Muscle of leg (tissue), 3 donors: ENCODE measurements at regions not wholly inside any gene's neighbourhood (a gene's known extent, or its start where the extent isn't known, plus 50 kb on each side); places are given as distances from the start of the nearest gene placed in this dataset.

Experiments
- DNase-seq: peaks from one replicate; pipeline ENCODE4 v3.0.0; 2013
- H3K27ac ChIP-seq: one replicate; pipeline ENCODE4 v1.5.1; 2013; ENCODE audit warnings: mild to moderate bottlenecking, low read length, control low read depth
- H3K27me3 ChIP-seq: one replicate; pipeline ENCODE4 v1.6.1; 2013; ENCODE audit warnings: low read length; ENCODE audit not compliant: control insufficient read depth, insufficient read depth
- H3K36me3 ChIP-seq: one replicate; pipeline ENCODE4 v1.6.1; 2013; ENCODE audit warnings: low read length; ENCODE audit not compliant: control insufficient read depth, insufficient read depth
- H3K4me1 ChIP-seq: one replicate; pipeline ENCODE4 v1.6.1; 2013; ENCODE audit warnings: low read length; ENCODE audit not compliant: control insufficient read depth, insufficient read depth
- H3K4me3 ChIP-seq: one replicate; pipeline ENCODE4 v1.5.1; 2013; ENCODE audit warnings: low read length, control low read depth
- H3K9me3 ChIP-seq: replicated peaks from 2 replicates; pipeline ENCODE4 v1.6.1; 2013; ENCODE audit warnings: low read depth, low read length; ENCODE audit not compliant: control insufficient read depth
- WGBS: methylation state at CpG from one replicate; pipeline ENCODE4 v1.1.5; 2013; ENCODE audit warnings: missing lambda C conversion rate; ENCODE audit not compliant: insufficient coverage; 5-methylcytosine and 5-hydroxymethylcytosine counted together

GRCh38 chr5:88940713-88941112, 57.7 kb upstream of the MEF2C start:
- H3K27ac ChIP-seq, result no peak overlapping the region
- WGBS, result no CpG with 5 or more reads among the region's 1 CpG
- H3K4me1 ChIP-seq, result peaks cover 18% of the 10 kb centered on the region

GRCh38 chr5:88939300-88939699, 56.3 kb upstream of the MEF2C start:
- H3K27me3 ChIP-seq, result no peaks in the 10 kb centered on the region
- no peaks in the 10 kb centered on the region for H3K36me3 ChIP-seq
- H3K9me3 ChIP-seq, result no peaks in the 10 kb centered on the region
- no peak overlapping the region for H3K4me3 ChIP-seq
- DNase-seq, result no peak
- H3K27ac ChIP-seq, result no peak overlapping the region
- WGBS, result no CpG with 5 or more reads among the region's 2 CpGs
- H3K4me1 ChIP-seq, result peaks cover 10% of the 10 kb centered on the region

More at GRCh38 chr5:88940713-88941112, 57.7 kb upstream of the MEF2C start:
- no peaks in the 10 kb centered on the region for H3K27me3 ChIP-seq
- H3K9me3 ChIP-seq, result no peaks in the 10 kb centered on the region
- DNase-seq, result no peak
- no peaks in the 10 kb centered on the region for H3K36me3 ChIP-seq
- no peak overlapping the region for H3K4me3 ChIP-seq

DNA sequence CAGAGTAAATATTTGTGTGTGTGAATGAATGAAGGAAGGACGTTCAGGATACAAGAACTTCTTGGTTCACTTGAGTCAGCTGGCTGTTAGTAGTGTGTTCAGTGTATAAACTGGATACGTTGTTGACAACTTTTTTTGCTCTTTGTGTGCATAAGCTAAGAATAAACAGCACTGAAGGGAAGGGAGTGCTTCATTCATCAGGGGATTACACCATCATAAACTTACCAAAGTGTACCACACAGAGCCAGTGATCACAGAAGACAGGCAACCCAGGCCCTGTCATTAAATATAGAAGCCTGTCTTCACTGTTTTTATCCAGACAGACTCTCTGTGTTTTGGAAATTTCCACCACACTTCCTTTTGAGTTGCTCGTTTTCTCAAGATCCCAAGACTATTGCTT, 55.5 kb upstream of the MEF2C start:
- no peaks in the 10 kb centered on the region for H3K36me3 ChIP-seq
- H3K27me3 ChIP-seq, result no peaks in the 10 kb centered on the region
- WGBS, result 44% methylated on average over 2 of the region's 3 CpGs
- H3K4me3 ChIP-seq, result no peak overlapping the region
- peaks cover 9% of the 10 kb centered on the region for H3K4me1 ChIP-seq
- H3K27ac ChIP-seq, result peak overlapping the region; percentile 23
- H3K9me3 ChIP-seq, result no peaks in the 10 kb centered on the region
- DNase-seq, result no peak

DNA sequence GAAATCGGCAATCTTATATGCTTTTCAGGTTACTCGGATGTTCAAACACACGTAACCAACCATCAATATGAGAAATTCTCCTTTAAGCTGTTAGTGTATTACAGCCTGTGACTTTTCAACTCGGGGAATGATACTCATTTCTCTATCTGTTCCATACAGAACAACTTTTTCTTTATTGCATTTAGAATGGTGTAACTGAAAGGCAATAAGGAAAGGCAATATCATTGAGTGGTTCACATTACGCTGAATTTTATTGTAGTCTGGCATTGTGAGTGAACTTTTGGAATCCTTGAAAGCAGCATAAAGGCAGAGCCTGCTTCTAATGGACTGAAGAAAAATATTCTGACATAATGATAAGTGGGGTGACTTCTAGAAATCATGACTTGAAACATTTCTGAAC, 54.4 kb upstream of the MEF2C start:
- 100% methylated on average over 1 of the region's 5 CpGs for WGBS

DNA sequence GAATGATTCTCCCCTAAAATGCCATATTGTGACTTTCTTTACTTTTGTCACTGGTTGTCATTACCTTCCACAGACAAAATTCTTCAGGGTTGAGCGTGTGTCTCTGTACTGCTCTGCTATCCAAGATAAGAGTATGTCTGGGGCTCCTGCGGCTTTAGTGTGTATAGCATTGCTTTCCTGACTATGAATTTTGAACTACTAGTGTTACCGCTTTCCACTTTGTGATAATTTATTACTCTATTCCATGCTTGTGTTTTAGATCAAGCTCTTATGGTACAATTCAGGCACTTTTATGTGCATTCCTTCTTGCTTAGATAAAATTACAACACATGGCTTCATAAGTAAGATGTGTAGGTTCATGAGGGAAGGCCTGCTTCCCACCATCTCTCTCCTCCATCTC, 51.5 kb upstream of the MEF2C start:
- no peaks in the 10 kb centered on the region for H3K4me1 ChIP-seq
- no peak overlapping the region for H3K4me3 ChIP-seq
- H3K36me3 ChIP-seq, result no peaks in the 10 kb centered on the region
- H3K9me3 ChIP-seq, result no peaks in the 10 kb centered on the region
- H3K27me3 ChIP-seq, result no peaks in the 10 kb centered on the region
- no CpG with 5 or more reads among the region's 3 CpGs for WGBS
- no peak overlapping the region for H3K27ac ChIP-seq
- DNase-seq, result no peak

More for the DNA sequence above, 54.4 kb upstream of the MEF2C start:
- Histone ChIP-seq H3K27ac (no peak overlapping the region), H3K27me3 (no peaks in the 10 kb centered on the region), H3K4me3 (no peak overlapping the region), H3K36me3 (no peaks in the 10 kb centered on the region), H3K4me1 (peaks cover 6% of the 10 kb centered on the region), H3K9me3 (no peaks in the 10 kb centered on the region)
- DNase-seq, result no peak
